HepG2 (cell line): ENCODE measurements at regions not wholly inside any gene's neighbourhood (a gene's known extent, or its start where the extent isn't known, plus 50 kb on each side); places are given as distances from the start of the nearest gene placed in this dataset.

Experiments used
- CHD4 ChIP-seq: fragments of 200-600 bp; sonication (generic); IDR thresholded peaks from 2 replicates; pipeline ENCODE4 v1.7.0; 2017; ENCODE audit warnings: mild to moderate bottlenecking, low read length, borderline replicate concordance
- GPN1 ChIP-seq: sonication (generic); formaldehyde crosslinking; IDR thresholded peaks from 2 replicates; pipeline ENCODE4 v1.5.1; 2020; ENCODE audit warnings: missing genetic modification reagents, borderline replicate concordance
- HDAC2 ChIP-seq: sonication (generic); formaldehyde crosslinking; IDR thresholded peaks from 2 replicates; pipeline ENCODE4 v1.4.0; 2020; ENCODE audit warnings: missing genetic modification reagents
- KDM1A ChIP-seq: IDR thresholded peaks from 2 replicates; pipeline ENCODE4 v1.6.1; 2016; ENCODE audit warnings: missing compliant biosample characterization
- MXD4 ChIP-seq: IDR thresholded peaks from 2 replicates; pipeline ENCODE4 v1.6.1; 2016; ENCODE audit warnings: mild to moderate bottlenecking, missing biosample characterization, missing genetic modification reagents
- PITX1 ChIP-seq: sonication (generic); formaldehyde crosslinking; IDR thresholded peaks from 2 replicates; pipeline ENCODE4 v1.5.1; 2020; ENCODE audit warnings: mild to moderate bottlenecking, missing genetic modification reagents
- RARA ChIP-seq: IDR thresholded peaks from 2 replicates; pipeline ENCODE4 v1.6.1; 2016; ENCODE audit warnings: missing genetic modification reagents, missing compliant biosample characterization
- RARG ChIP-seq: sonication (generic); formaldehyde crosslinking; IDR thresholded peaks from 2 replicates; pipeline ENCODE4 v1.4.0; 2020; ENCODE audit warnings: low read depth, mild to moderate bottlenecking, missing genetic modification reagents
- SALL1 ChIP-seq: sonication (generic); formaldehyde crosslinking; IDR thresholded peaks from 2 replicates; pipeline ENCODE4 v1.8.0; 2022; ENCODE audit warnings: mild to moderate bottlenecking, missing genetic modification reagents
- SMAD3 ChIP-seq: sonication (generic); formaldehyde crosslinking; IDR thresholded peaks from 2 replicates; pipeline ENCODE4 v1.4.0; 2020; ENCODE audit warnings: missing genetic modification reagents
- TF ChIP-seq, protein P1 (sequence below): sonication (generic); formaldehyde crosslinking; IDR thresholded peaks from 2 replicates; pipeline ENCODE4 v1.8.0; 2022; ENCODE audit warnings: mild to moderate bottlenecking, missing genetic modification reagents
- TF ChIP-seq, protein P2 (sequence below): IDR thresholded peaks from 2 replicates; pipeline ENCODE4 v1.6.1; 2016; ENCODE audit warnings: missing genetic modification reagents, missing compliant biosample characterization
- TF ChIP-seq, protein P3 (sequence below): sonication (generic); formaldehyde crosslinking; IDR thresholded peaks from 2 replicates; pipeline ENCODE4 v1.5.0; 2020; ENCODE audit warnings: mild to moderate bottlenecking, missing genetic modification reagents

DNA sequence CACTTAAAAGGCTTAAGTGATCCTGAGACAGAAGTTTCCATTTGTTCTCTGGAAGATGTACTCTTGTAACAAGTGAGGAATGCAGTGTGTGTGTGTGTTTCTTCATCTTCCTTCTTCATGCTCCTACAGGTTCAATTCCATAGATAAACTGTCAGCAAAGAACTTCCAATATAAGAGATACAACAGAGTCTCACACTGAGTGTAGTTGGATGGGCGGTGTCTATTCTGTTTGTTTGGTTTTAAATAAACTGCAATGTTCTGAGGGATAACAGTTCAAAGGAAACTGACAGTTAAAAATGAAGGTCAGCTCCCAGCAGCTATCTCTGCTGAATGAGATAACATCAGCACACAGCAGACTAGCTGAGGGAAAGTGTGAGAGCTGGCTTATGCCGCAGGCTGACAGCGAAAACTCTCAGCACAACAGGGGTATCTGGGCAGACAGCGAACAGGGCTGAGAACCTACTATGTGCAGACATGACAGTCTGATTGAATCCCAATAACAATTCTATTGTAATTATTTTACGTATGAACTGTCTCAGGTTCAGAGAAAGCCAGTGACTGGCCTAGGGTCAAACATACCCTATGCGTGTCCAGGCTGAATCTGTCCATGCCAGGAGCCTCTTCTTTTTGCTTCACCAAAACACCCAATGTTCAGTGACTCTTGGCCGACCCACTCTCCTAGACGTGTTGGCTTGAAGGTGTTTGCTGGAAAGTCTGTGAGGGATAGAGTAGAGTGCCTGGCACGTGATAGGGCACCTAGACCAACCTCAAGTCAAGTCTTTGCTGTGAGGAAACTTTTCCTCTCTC is 201.9 kb upstream of the TRIB2 start (continued):
- TF ChIP-seq, protein P1, sequence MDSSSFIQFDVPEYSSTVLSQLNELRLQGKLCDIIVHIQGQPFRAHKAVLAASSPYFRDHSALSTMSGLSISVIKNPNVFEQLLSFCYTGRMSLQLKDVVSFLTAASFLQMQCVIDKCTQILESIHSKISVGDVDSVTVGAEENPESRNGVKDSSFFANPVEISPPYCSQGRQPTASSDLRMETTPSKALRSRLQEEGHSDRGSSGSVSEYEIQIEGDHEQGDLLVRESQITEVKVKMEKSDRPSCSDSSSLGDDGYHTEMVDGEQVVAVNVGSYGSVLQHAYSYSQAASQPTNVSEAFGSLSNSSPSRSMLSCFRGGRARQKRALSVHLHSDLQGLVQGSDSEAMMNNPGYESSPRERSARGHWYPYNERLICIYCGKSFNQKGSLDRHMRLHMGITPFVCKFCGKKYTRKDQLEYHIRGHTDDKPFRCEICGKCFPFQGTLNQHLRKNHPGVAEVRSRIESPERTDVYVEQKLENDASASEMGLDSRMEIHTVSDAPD, result no peak
- TF ChIP-seq RARG (CRISPR knock-in tag) (no peak), GPN1 (CRISPR knock-in tag) (no peak), HDAC2 (CRISPR knock-in tag) (peak; percentile 53; the same call in 1 of the 2 replicates), SMAD3 (CRISPR knock-in tag) (no peak), KDM1A (CRISPR knock-in tag) (no peak), MXD4 (CRISPR knock-in tag) (no peak), SALL1 (CRISPR knock-in tag) (peak; percentile 61; the same call in 1 of the 2 replicates), RARA (CRISPR knock-in tag) (no peak), CHD4 (no peak), PITX1 (no peak)
- TF ChIP-seq, protein P2, sequence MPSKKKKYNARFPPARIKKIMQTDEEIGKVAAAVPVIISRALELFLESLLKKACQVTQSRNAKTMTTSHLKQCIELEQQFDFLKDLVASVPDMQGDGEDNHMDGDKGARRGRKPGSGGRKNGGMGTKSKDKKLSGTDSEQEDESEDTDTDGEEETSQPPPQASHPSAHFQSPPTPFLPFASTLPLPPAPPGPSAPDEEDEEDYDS, result no peak
- TF ChIP-seq, protein P3, sequence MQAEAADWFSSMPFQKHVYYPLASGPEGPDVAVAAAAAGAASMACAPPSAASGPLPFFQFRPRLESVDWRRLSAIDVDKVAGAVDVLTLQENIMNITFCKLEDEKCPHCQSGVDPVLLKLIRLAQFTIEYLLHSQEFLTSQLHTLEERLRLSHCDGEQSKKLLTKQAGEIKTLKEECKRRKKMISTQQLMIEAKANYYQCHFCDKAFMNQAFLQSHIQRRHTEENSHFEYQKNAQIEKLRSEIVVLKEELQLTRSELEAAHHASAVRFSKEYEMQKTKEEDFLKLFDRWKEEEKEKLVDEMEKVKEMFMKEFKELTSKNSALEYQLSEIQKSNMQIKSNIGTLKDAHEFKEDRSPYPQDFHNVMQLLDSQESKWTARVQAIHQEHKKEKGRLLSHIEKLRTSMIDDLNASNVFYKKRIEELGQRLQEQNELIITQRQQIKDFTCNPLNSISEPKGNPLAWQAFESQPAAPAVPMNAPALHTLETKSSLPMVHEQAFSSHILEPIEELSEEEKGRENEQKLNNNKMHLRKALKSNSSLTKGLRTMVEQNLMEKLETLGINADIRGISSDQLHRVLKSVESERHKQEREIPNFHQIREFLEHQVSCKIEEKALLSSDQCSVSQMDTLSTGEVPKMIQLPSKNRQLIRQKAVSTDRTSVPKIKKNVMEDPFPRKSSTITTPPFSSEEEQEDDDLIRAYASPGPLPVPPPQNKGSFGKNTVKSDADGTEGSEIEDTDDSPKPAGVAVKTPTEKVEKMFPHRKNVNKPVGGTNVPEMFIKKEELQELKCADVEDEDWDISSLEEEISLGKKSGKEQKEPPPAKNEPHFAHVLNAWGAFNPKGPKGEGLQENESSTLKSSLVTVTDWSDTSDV (CRISPR knock-in tag), result no peak
